NCI-H146 (cell line): ENCODE measurements at regions not wholly inside any gene's neighbourhood (a gene's known extent, or its start where the extent isn't known, plus 50 kb on each side); places are given as distances from the start of the nearest gene placed in this dataset.
A peak's percentile ranks its signal among the peaks of the same experiment; 100 is the strongest.
"Not testable (repeated sequence)": the region's sequence is repeated elsewhere in the genome, so short reads cannot be mapped to it uniquely, and the experiment has no call there.

Source experiments
- DNase-seq: peaks from one replicate; lab custom pipeline; 2025; lab: John Stamatoyannopoulos, UW

- no peak for DNase-seq
Measured at GRCh38 chr11:114938799-114939198, 260.5 kb downstream of the NXPE2 start.

GRCh38 chr11:114942207-114942606, 263.9 kb downstream of the NXPE2 start:
- DNase-seq: no peak

GRCh38 chr11:114949614-114950351, 271.5 kb downstream of the NXPE2 start:
- no peak for DNase-seq

DNA sequence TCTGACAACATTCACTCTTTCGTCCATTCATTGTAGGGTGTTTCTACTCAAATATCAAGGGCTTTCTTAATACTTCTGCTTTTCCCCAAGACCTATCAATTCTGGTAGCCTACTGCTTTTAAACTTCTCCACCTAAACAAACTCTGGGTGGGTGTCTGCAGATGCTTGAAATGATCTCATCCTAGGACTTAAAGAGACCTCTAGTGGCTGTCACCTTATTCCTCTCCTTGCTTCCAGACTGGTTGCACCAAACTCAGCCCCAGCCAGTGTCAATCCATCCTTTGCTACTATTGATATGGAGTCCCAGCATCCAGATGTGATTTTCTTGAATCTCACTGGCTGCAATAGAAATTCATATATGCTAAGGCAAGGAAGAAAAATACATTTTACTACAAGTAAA, 274.7 kb downstream of the NXPE2 start:
- DNase-seq: peak; percentile 54

DNA sequence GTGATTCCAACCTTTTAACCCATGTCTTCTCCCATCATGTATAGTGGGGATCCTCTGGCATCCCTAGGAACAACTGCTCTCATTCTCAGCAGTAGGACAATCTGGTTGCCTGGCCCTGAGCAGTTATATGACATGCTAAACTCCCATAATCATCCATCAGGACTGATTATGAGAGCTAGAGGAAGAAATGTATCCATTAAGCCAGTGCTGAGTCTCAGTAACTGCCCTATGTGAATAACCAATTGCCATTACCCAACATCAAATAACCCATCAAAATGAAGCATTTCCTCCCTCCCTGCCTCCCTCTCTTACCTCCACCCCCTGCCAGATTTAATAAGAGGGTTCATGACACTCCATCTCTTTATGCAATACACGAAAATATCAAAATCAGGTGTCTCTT, 277.6 kb downstream of the NXPE2 start:
- DNase-seq: no peak

DNA sequence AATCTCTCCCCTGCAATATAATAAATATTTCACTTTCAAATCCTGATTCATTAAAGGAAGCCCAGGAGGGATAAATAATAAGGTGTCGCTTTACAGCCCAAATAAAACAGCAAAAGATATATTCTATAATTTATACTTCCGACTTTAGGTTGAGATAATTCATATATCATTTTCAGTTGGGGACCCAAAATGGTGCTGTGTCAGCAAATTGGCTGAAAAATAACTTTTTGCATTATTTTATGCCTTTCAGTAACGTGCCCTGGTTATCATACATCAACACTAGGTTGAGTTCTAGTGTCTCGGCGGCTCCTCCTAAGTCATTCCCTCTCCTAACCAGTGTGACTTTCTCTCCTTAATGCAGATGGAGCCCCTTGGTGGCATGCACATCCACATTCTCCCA, 278.2 kb downstream of the NXPE2 start:
- DNase-seq: no peak

DNA sequence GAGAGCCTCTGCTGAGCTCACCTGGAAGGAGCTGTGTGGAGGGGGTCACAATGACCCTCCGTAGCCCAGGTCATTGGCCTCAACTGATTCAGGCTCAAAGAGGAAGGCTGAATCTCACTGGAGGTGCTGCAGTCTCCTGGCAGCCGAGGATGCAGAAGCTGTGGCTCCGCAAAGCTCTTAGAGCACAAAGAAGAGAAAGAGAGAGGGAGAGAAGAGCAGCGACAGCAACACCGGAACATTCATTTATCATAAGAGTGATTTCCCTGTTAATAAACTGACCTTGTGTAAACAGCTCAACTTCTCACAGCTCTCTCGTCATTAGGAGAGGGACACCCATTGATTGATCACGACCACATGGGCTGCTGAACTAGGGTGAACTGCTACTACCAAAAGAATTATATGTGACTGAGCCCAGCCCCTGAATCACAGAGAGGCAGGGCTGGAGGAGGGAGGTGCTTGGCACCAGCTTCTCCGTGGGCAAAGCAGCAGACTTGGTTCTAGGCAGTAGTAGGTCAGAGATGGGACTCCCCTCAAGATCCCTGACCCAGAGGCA, 281.7 kb downstream of the NXPE2 start:
- DNase-seq: no peak

DNA sequence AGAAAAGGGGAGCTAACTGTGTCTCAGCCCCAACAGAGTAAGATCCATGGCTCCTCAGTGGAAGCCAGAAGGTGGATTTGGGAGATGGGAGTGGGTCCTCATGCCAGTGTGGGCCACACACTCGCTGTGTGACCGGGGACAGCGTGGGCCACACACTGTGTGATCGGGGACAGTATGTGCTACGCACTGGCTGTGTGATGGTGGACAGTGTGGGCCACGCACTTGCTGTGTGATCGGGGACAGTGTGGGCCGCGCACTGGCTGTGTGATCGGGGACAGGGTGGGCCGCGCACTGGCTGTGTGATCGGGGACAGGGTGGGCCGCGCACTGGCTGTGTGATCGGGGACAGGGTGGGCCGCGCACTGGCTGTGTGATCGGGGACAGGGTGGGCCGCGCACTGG, 282.5 kb downstream of the NXPE2 start:
- DNase-seq: not testable (repeated sequence)

DNA sequence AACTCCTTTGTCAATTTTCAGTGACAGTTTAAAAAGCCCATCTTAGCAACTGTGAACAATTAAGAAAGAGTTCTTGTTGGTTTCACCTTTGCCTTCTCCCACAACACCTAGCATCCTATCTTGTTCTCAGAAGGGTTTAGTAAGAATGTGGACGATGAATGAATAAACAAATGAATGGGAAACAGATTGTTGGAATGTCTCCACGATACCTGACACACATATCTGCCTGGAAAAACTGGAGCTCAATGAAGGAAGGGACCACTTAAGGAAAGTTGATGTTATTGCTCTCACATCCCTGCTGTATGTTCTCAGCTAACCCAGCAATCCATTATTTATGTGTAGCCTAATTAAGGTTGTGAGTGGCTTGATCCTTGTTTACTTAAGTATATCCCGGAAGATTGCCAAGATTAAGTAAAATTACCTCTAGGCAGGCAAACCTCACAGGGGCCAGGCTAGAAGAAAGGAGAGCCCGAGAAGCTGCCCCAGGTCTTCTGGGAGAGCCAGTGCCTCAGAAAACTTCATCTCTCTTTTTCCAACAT, 286.4 kb downstream of the NXPE2 start:
- peak; percentile 25 for DNase-seq

DNA sequence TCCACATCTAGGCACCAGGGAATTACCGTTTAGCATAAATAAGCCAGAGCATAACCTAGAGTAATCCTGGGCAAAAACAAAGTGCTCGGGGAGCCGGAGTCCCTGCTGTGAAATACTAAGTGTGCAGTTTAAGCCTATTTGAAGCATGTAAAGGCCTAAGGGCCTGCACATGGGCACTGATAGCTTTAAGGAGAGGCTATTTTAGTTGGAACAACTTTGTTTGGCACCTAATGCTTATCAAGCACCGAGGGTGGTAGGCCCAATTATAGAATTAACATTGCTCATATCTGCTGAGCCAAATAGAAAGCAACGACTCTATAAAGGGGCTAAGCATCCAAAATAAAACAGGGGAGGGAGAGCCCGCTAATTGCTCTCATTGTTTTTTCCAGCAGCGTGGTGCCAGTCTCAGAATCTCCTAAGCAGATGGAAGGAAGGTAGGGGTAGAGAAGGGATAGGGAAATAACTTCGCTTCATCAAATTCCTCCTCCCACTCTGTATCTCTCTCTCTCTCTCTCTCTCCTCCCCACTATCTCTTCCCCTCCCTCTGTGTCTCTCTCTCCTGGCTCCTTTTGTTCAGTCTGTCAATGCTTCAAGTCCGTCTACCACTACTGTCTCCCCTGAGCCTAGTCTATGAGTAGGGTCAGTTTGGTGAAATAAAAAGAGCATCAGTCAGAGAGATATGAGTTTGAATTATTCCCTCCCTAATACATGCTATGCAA, 292.8 kb downstream of the NXPE2 start:
- peak; percentile 32 for DNase-seq

DNA sequence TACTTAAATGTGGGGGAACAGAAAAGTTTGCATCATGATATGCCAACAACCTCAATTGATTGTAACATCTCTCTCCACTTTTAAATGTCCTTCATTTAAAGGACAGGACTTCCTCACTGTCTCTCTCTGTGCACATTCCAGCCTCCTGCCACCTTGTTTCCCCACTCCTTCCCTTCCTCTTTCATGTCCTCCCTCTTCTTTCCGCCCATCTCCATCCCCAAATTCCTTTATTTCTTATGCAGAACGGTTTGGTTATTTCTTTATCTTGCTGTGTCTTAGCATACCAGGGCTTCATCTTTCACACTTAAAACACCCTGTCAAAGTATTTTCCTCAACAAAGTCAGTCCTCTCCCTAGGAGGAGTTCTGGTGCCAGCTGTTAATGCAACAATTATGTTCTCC, 293.8 kb downstream of the NXPE2 start:
- DNase-seq: no peak

DNA sequence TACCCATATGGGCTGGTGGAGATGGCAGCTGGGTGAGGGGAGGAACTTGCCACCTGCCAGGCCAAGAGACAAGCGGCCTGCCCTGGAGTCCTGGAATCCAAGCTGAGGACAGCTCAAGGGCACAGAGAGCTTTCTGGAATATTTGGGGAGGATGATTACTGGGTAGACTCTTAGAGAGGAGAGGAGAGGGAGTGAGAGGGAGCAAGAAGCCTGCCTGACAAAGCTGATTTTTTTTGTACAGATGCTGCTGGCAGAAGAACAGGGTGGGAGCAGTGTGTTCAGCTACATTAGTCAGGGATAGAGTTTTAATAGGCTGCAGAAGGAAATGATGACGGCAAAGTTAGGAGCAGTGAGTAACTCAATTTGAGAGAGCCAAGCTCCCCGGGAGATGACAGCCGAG, 299.3 kb downstream of the NXPE2 start:
- no peak for DNase-seq

DNA sequence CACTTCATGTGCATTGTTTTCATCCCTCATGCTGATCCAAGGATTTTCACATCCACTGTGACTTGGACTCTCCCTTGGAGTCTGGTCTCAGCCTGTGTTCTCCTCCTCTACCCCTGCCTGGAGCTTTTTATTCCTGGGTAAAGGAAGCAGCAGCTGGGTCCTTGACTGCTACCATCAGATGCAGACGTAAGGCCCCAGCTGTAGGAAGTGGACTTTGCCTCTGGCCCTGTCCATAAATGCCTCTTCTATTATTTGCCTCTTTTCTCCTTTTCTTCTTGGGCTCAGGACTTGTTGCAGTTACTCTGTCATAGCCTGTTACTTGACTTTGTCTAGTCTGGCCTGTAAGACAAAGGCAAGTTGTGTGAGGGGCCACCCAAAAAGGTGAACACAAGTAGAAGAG, 303.8 kb downstream of the NXPE2 start:
- DNase-seq: no peak

DNA sequence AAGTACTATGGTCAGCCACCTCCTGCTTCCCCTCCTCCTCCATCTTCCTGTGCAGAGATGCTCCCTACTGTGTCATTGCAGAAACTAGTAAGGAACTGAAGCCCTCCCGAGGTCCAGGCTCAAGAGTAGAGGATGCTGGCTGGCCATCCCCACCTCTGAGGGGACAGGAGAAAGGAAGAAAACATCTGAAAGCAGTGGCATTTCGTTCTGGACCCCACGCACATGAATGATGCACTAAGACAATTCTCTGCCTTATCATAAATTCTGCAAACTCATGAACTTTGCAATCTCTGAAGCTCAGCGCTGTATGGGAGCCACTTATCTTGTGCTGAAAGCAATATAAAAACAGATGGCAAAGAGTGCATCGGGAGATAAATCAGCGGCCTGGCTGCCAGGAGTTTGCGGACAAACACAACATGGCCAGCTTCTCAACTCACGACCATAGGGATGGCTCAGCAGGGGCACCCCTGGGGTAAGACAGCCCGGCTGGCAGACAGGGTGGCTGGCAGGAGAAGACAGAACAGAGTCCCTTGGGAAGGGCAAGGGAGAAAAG, 306.4 kb downstream of the NXPE2 start:
- DNase-seq: no peak

- DNase-seq: no peak
Measured at GRCh38 chr11:114986365-114986764, 308.0 kb downstream of the NXPE2 start.

DNA sequence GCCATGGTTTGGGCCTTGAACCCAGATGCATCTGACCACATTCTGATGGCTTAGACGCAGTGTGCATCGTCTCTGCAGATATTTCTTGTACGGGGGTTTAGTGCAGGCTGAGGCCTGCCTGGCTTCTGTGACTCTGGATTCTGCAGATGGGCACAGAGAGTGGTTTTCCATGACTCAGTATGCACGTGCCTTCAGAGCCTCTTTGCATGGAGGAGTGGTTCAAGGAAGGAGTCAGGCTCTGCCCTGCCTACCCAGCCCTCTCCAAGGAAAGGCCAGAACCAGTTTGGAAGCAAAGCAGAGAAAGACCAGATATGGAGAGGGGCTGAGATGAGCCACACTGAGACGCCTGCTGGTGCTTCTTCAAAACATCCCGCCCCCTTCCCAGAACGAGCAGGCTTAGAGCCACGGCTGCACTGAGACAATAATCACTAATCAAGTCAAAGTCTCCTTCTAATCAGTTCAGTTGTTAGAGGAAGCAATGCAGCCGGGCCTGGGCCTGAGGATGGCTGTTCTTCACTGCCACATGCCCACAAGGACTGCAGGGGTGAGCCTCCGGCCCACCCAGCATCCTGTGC, 308.9 kb downstream of the NXPE2 start:
- DNase-seq: no peak

GRCh38 chr11:114988644-114989043, 310.3 kb downstream of the NXPE2 start:
- DNase-seq: no peak

DNA sequence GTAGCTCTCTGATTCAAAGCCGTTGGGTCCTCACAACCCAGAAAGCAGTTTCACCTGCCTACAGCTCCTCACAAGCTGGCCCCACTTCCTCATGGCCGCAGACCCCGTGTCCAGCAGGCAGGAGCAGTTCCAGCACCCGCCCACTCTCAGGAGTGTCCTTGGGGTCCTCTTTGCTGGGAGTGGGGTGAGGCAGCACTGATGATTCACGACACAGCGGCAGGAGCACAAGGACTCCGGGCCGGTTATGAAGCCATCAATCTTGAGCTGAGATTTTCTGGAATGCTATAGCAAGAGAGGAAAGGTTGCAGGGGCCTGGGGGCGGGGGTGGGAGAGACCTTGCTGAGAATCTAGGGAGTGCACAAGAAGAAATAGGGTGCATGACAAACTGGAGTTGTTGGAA, 311.2 kb downstream of the NXPE2 start:
- no peak for DNase-seq

DNA sequence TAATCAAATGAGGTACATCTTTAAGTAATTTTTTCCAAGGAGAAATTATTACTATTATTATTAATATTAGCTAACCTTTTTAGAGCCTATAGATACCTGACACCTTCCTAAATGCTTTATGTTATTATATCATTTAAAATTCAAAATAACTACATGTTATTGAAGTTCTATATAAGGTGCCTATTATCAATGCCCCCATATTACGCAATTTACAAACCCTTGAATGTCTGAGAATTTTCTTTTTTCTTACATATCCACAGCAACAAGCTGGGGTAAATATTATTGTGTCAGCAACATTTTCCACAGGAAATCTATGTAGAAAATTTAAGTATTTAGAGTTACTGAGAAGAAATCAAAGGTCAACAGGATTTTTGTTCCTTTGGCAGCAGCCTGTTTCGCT, 327.3 kb downstream of the NXPE2 start:
- DNase-seq: no peak

- no peak for DNase-seq
Measured at GRCh38 chr11:115007851-115008250, 329.5 kb downstream of the NXPE2 start.

DNA sequence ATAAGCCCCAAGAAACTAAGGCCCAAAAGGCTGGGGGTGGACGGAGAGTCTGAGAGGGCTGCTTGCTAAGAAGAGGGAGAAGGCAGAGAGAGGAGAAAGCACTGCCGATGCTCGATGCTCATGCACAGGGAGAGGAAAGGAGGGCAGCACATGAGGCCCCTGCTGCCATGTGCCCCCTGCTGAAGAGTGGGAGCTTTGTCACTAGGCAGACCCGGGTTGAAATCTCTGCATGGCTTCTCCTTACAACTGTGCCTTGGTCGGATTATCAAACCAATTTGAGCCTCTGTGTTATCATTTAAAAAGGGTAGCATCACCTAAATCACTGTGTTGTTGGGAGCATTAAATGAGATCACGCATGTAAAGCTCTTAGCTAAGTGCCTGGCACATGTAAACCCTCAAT, 330.5 kb downstream of the NXPE2 start:
- no peak for DNase-seq

DNA sequence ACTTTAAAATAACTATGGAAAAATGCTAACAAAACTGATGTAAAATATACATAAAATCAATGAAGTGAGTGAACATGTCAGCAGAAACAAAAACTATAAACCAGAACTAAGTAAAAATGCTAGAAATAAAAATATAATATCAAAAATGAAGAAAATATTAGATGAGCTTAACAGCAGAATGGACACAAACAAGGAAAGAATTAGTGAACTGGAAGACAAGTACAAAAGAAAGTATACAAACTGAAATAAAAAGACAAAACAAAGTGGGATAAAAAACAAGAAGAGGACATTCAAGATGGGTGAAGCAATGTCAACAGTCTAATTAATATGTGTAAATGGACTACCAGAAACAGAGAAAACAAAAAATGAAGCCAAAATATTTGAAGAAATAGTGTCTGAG, 339.2 kb downstream of the NXPE2 start:
- DNase-seq: no peak

GRCh38 chr11:115030166-115030565, 351.8 kb downstream of the NXPE2 start:
- no peak for DNase-seq
